C4-2B (cell line): ENCODE measurements at regions not wholly inside any gene's neighbourhood (a gene's known extent, or its start where the extent isn't known, plus 50 kb on each side); places are given as distances from the start of the nearest gene placed in this dataset.
"Not testable (repeated sequence)": the region's sequence is repeated elsewhere in the genome, so short reads cannot be mapped to it uniquely, and the experiment has no call there.

Experiments
- CTCF ChIP-seq: fragments of 450-650 bp; conservative IDR thresholded peaks from 2 replicates; pipeline ENCODE4 v1.5.1; 2017; ENCODE audit warnings: mild to moderate bottlenecking
- ZFX ChIP-seq: fragments of 450-650 bp; IDR thresholded peaks from 2 replicates; pipeline ENCODE4 v1.6.1; 2017

- TF ChIP-seq CTCF, ZFX: not testable (repeated sequence)
Observed at GRCh38 chrX:65585226-65585625, 50.6 kb upstream of the LAS1L start.
